SK-N-SH treated with all-trans-retinoic acid at 6 μM for 48 hours (cell line): ENCODE measurements at regions not wholly inside any gene's neighbourhood (a gene's known extent, or its start where the extent isn't known, plus 50 kb on each side); places are given as distances from the start of the nearest gene placed in this dataset.

ENCODE experiments used
- ATAC-seq: fragments of 200-7000 bp; cut with Tn5 transposase; 3 replicates; pipeline ENCODE4 v1.9.1; 2020; ENCODE audit warnings: mild to moderate bottlenecking, moderate library complexity
- ARNTL ChIP-seq: fragments of 450-650 bp; formaldehyde crosslinking; IDR thresholded peaks from 2 replicates; pipeline ENCODE4 v1.5.0; 2020; ENCODE audit warnings: low read depth, mild to moderate bottlenecking, moderate library complexity, borderline replicate concordance
- BACH2 ChIP-seq: fragments of 250-450 bp; sonication (Bioruptor Pico); IDR thresholded peaks from 2 replicates; pipeline ENCODE4 v1.9.0; 2021; ENCODE audit warnings: mild to moderate bottlenecking, borderline replicate concordance
- CSDC2 ChIP-seq: fragments of 250-450 bp; sonication (Bioruptor Pico); IDR thresholded peaks from 2 replicates; pipeline ENCODE4 v1.5.0; 2020; ENCODE audit warnings: mild to moderate bottlenecking, moderate library complexity
- CSRNP3 ChIP-seq: fragments of 250-450 bp; sonication (Bioruptor Pico); IDR thresholded peaks from 2 replicates; pipeline ENCODE4 v1.5.1; 2021; ENCODE audit warnings: mild to moderate bottlenecking, moderate library complexity
- ESRRG ChIP-seq: fragments of 250-450 bp; sonication (Bioruptor Pico); IDR thresholded peaks from 2 replicates; pipeline ENCODE4 v1.6.1; 2021; ENCODE audit warnings: mild to moderate bottlenecking
- GLIS3 ChIP-seq: fragments of 250-450 bp; sonication (Bioruptor Pico); IDR thresholded peaks from 2 replicates; pipeline ENCODE4 v1.5.0; 2020; ENCODE audit warnings: mild to moderate bottlenecking, moderate library complexity
- ISL1 ChIP-seq: fragments of 250-450 bp; sonication (Bioruptor Pico); IDR thresholded peaks from 2 replicates; pipeline ENCODE4 v2.1.2; 2022; ENCODE audit warnings: mild to moderate bottlenecking, moderate library complexity
- OSR1 ChIP-seq: fragments of 250-450 bp; sonication (Bioruptor Pico); IDR thresholded peaks from 2 replicates; pipeline ENCODE4 v1.8.0; 2022; ENCODE audit warnings: moderate library complexity, mild to moderate bottlenecking, inconsistent platforms
- POU6F1 ChIP-seq: fragments of 250-450 bp; sonication (Bioruptor Pico); IDR thresholded peaks from 2 replicates; pipeline ENCODE4 v1.8.0; 2021; ENCODE audit warnings: low read depth, mild to moderate bottlenecking, moderate library complexity, borderline replicate concordance
- PPARA ChIP-seq: fragments of 250-450 bp; sonication (Bioruptor Pico); IDR thresholded peaks from 2 replicates; pipeline ENCODE4 v1.5.0; 2020; ENCODE audit warnings: mild to moderate bottlenecking, borderline replicate concordance
- RARB ChIP-seq: fragments of 250-450 bp; sonication (Bioruptor Pico); IDR thresholded peaks from 2 replicates; pipeline ENCODE4 v1.8.0; 2021; ENCODE audit warnings: mild to moderate bottlenecking, moderate library complexity
- SNAI2 ChIP-seq: fragments of 250-450 bp; sonication (Bioruptor Pico); IDR thresholded peaks from 2 replicates; pipeline ENCODE4 v1.5.0; 2020; ENCODE audit warnings: mild to moderate bottlenecking, moderate library complexity
- TCF4 ChIP-seq: fragments of 250-450 bp; sonication (Bioruptor Pico); IDR thresholded peaks from 2 replicates; pipeline ENCODE4 v1.8.0; 2021; ENCODE audit warnings: mild to moderate bottlenecking, moderate library complexity, borderline replicate concordance
- TOX ChIP-seq: fragments of 250-450 bp; sonication (Bioruptor Pico); IDR thresholded peaks from 2 replicates; pipeline ENCODE4 v1.8.0; 2021; ENCODE audit warnings: mild to moderate bottlenecking, moderate library complexity, borderline replicate concordance
- TSHZ2 ChIP-seq: fragments of 250-450 bp; sonication (Bioruptor Pico); IDR thresholded peaks from 2 replicates; pipeline ENCODE4 v1.5.0; 2020; ENCODE audit warnings: mild to moderate bottlenecking, moderate library complexity
- ZC3H10 ChIP-seq: fragments of 250-450 bp; sonication (Bioruptor Pico); IDR thresholded peaks from 2 replicates; pipeline ENCODE4 v1.5.1; 2021; ENCODE audit warnings: mild to moderate bottlenecking, moderate library complexity
- ZFP3 ChIP-seq: fragments of 250-450 bp; sonication (Bioruptor Pico); IDR thresholded peaks from 2 replicates; pipeline ENCODE4 v1.5.0; 2020; ENCODE audit warnings: mild to moderate bottlenecking, moderate library complexity
- ZFP30 ChIP-seq: fragments of 450-650 bp; formaldehyde crosslinking; IDR thresholded peaks from 2 replicates; pipeline ENCODE4 v1.5.0; 2022; ENCODE audit warnings: mild to moderate bottlenecking, moderate library complexity
- ZNF565 ChIP-seq: fragments of 450-650 bp; formaldehyde crosslinking; conservative IDR thresholded peaks from 2 replicates; pipeline ENCODE4 v1.5.0; 2020; ENCODE audit warnings: low read depth, mild to moderate bottlenecking, moderate library complexity
- ZNF70 ChIP-seq: fragments of 450-650 bp; formaldehyde crosslinking; IDR thresholded peaks from 2 replicates; pipeline ENCODE4 v1.5.0; 2020; ENCODE audit warnings: mild to moderate bottlenecking, moderate library complexity
- ZNF8 ChIP-seq: fragments of 450-650 bp; formaldehyde crosslinking; IDR thresholded peaks from 2 replicates; pipeline ENCODE4 v1.5.0; 2020; ENCODE audit warnings: mild to moderate bottlenecking, moderate library complexity
- TF ChIP-seq, protein P1 (sequence below): fragments of 250-450 bp; sonication (Bioruptor Pico); IDR thresholded peaks from 2 replicates; pipeline ENCODE4 v1.8.0; 2020; ENCODE audit warnings: mild to moderate bottlenecking, moderate library complexity, borderline replicate concordance
- TF ChIP-seq, protein P2 (sequence below): fragments of 250-450 bp; sonication (Bioruptor Pico); IDR thresholded peaks from 2 replicates; pipeline ENCODE4 v1.5.1; 2020; ENCODE audit warnings: low read depth, mild to moderate bottlenecking, moderate library complexity

GRCh38 chr10:21095073-21095472 is 198.0 kb upstream of the NEBL start:
- no peak for ATAC-seq
- no peak for TF ChIP-seq PPARA (CRISPR knock-in tag)
- TF ChIP-seq ZNF70 (CRISPR knock-in tag) = no peak
- TF ChIP-seq TOX = no peak
- no peak for TF ChIP-seq CSDC2 (CRISPR knock-in tag)
- TF ChIP-seq SNAI2 = no peak
- TF ChIP-seq GLIS3 (CRISPR knock-in tag) = no peak
- no peak for TF ChIP-seq POU6F1 (CRISPR knock-in tag)
- TF ChIP-seq OSR1 = no peak
- TF ChIP-seq RARB (CRISPR knock-in tag) = no peak
- no peak for TF ChIP-seq ESRRG (CRISPR knock-in tag)
- no peak for TF ChIP-seq ZFP3
- no peak for TF ChIP-seq ZFP30 (CRISPR knock-in tag)
- no peak for TF ChIP-seq ARNTL

DNA sequence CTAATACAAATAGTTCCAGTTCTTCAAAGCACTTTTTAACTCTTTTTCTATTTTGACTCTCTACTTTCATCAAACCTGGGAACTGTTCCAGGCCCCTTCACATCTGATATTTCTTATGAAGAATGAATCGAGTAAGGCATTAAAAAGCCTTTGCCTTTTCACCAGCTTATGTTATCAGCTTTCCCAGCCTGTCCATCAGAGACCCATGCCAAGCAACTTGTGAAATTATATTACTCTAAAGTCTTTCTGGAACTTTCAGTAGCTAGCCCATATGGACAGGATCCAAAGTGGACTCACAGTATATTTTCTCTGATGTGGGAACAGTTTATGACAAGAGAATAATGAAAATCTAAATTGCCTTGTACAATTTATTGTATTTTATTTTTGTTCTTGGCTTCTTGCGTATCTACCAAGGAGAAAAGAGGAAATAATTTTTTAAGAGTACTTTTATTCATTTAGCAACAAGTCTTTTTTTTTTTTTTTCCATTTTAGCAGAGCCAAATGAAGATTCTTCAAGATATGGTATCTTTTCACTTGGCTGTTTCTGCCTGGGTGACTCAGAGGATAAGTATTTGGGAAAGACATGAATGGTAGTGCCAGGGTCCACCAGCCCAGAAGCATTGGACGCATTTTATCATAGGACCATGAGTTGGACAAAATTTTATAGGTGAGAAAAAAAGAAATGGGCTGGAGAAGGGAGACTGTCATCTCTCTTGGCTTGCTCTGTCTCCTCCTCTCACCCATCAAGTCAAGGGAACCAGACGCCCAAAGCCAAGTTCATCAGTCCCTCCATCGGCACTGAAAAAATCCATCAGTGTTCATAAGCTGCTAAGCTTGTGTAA is 195.8 kb upstream of the NEBL start:
- TF ChIP-seq ISL1 (CRISPR knock-in tag) (peak; percentile 98), GLIS3 (CRISPR knock-in tag) (0 out of 2 replicates have a peak, but pooled peaks have one; percentile 18), RARB (CRISPR knock-in tag) (no peak), POU6F1 (CRISPR knock-in tag) (peak; percentile 34; the same call in 1 of the 2 replicates), TOX (no peak), CSDC2 (CRISPR knock-in tag) (peak; percentile 75), ARNTL (no peak), ZNF70 (CRISPR knock-in tag) (no peak), SNAI2 (no peak; the same call in none of the 2 replicates), ZC3H10 (CRISPR knock-in tag) (no peak), TSHZ2 (CRISPR knock-in tag) (peak; percentile 73; the same call in 1 of the 2 replicates), ESRRG (CRISPR knock-in tag) (no peak), TCF4 (CRISPR knock-in tag) (peak; percentile 57; the same call in 1 of the 2 replicates), PPARA (CRISPR knock-in tag) (no peak), ZNF8 (CRISPR knock-in tag) (no peak; the same call in 1 of the 2 replicates), ZFP30 (CRISPR knock-in tag) (no peak), CSRNP3 (CRISPR knock-in tag) (no peak), OSR1 (no peak), BACH2 (CRISPR knock-in tag) (no peak), ZFP3 (no peak), ZNF565 (no peak)
- TF ChIP-seq, protein P1, sequence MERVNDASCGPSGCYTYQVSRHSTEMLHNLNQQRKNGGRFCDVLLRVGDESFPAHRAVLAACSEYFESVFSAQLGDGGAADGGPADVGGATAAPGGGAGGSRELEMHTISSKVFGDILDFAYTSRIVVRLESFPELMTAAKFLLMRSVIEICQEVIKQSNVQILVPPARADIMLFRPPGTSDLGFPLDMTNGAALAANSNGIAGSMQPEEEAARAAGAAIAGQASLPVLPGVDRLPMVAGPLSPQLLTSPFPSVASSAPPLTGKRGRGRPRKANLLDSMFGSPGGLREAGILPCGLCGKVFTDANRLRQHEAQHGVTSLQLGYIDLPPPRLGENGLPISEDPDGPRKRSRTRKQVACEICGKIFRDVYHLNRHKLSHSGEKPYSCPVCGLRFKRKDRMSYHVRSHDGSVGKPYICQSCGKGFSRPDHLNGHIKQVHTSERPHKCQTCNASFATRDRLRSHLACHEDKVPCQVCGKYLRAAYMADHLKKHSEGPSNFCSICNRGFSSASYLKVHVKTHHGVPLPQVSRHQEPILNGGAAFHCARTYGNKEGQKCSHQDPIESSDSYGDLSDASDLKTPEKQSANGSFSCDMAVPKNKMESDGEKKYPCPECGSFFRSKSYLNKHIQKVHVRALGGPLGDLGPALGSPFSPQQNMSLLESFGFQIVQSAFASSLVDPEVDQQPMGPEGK = peak; percentile 79; the same call in 1 of the 2 replicates
- TF ChIP-seq, protein P2, sequence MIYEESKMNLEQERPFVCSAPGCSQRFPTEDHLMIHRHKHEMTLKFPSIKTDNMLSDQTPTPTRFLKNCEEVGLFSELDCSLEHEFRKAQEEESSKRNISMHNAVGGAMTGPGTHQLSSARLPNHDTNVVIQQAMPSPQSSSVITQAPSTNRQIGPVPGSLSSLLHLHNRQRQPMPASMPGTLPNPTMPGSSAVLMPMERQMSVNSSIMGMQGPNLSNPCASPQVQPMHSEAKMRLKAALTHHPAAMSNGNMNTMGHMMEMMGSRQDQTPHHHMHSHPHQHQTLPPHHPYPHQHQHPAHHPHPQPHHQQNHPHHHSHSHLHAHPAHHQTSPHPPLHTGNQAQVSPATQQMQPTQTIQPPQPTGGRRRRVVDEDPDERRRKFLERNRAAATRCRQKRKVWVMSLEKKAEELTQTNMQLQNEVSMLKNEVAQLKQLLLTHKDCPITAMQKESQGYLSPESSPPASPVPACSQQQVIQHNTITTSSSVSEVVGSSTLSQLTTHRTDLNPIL (CRISPR knock-in tag) = peak; percentile 63; the same call in 1 of the 2 replicates

More for the DNA sequence above, 195.8 kb upstream of the NEBL start:
- ATAC-seq = peak; percentile 76
